SK-N-MC (cell line): ENCODE measurements at regions not wholly inside any gene's neighbourhood (a gene's known extent, or its start where the extent isn't known, plus 50 kb on each side); places are given as distances from the start of the nearest gene placed in this dataset.

Experiments used
- DNase-seq: peaks from one replicate; pipeline ENCODE4 v3.0.0-alpha.2; 2011; ENCODE audit warnings: low read depth, low spot score
- H3K27ac ChIP-seq: fragments of 200-600 bp; sonication (generic); 2 replicates; pipeline ENCODE4 v1.5.1; 2016; ENCODE audit warnings: mixed run types
- H3K36me3 ChIP-seq: fragments of 200-600 bp; sonication (generic); 2 replicates; pipeline ENCODE4 v1.6.1; 2017; ENCODE audit warnings: antibody characterized with exemption, low read length, mixed read lengths; ENCODE audit not compliant: insufficient read depth
- H3K4me3 ChIP-seq: fragments of 200-600 bp; sonication (generic); 2 replicates; pipeline ENCODE4 v1.5.1; 2016
- H3K9ac ChIP-seq: fragments of 200-600 bp; sonication (generic); 2 replicates; pipeline ENCODE4 v1.8.0; 2017; ENCODE audit warnings: mixed run types, mixed read lengths; ENCODE audit not compliant: insufficient read length
- H3K9me3 ChIP-seq: fragments of 200-600 bp; sonication (generic); 2 replicates; pipeline ENCODE4 v1.6.1; 2017; ENCODE audit warnings: low read depth, mild to moderate bottlenecking, antibody characterized with exemption, low read length, moderate library complexity, mixed read lengths
- EZH2 ChIP-seq: fragments of 200-600 bp; sonication (generic); IDR thresholded peaks from one replicate; pipeline ENCODE4 v1.6.1; 2017; ENCODE audit warnings: antibody characterized with exemption
- FOXP2 ChIP-seq: optimal IDR thresholded peaks from 2 replicates; pipeline ENCODE3; 2011; ENCODE audit warnings: mild to moderate bottlenecking, moderate library complexity; ENCODE audit not compliant: insufficient read depth; ENCODE audit errors: extremely low read length, control extremely low read depth
- POLR2AphosphoS5 ChIP-seq: IDR thresholded peaks from 2 replicates; pipeline ENCODE4 v1.6.1; 2012; ENCODE audit warnings: mild to moderate bottlenecking, low read depth, low read length, borderline replicate concordance

GRCh38 chr7:110519851-110520250 is 571.1 kb upstream of the LRRN3 start:
- Histone ChIP-seq H3K27ac (no peak overlapping the region), H3K9me3 (no peaks in the 10 kb centered on the region), H3K9ac (no peak overlapping the region), H3K36me3 (no peaks in the 10 kb centered on the region), H3K4me3 (no peak overlapping the region)
- no peak for DNase-seq
- TF ChIP-seq FOXP2 (no peak), POLR2AphosphoS5 (no peak), EZH2 (no peak)

- Histone ChIP-seq H3K4me3 (no peak overlapping the region), H3K36me3 (no peaks in the 10 kb centered on the region), H3K27ac (no peak overlapping the region), H3K9ac (no peak overlapping the region), H3K9me3 (no peaks in the 10 kb centered on the region)
- TF ChIP-seq EZH2 (no peak), POLR2AphosphoS5 (no peak), FOXP2 (no peak)
- DNase-seq = no peak
Measured at GRCh38 chr7:110521357-110521911, 569.5 kb upstream of the LRRN3 start.

- Histone ChIP-seq H3K27ac (no peak overlapping the region), H3K9ac (no peak overlapping the region), H3K4me3 (no peak overlapping the region), H3K36me3 (no peaks in the 10 kb centered on the region), H3K9me3 (no peaks in the 10 kb centered on the region)
- TF ChIP-seq POLR2AphosphoS5 (no peak), FOXP2 (no peak), EZH2 (no peak)
- no peak for DNase-seq
Measured at GRCh38 chr7:110522061-110522760, 568.7 kb upstream of the LRRN3 start.

- H3K9me3 ChIP-seq = no peaks in the 10 kb centered on the region
- no peak overlapping the region for H3K4me3 ChIP-seq
- no peak overlapping the region for H3K9ac ChIP-seq
- TF ChIP-seq POLR2AphosphoS5 (no peak), EZH2 (no peak), FOXP2 (no peak)
- DNase-seq = no peak
- H3K36me3 ChIP-seq = no peaks in the 10 kb centered on the region
- H3K27ac ChIP-seq = no peak overlapping the region
Measured at GRCh38 chr7:110522761-110523200, 568.1 kb upstream of the LRRN3 start.

GRCh38 chr7:110529175-110529574 is 561.8 kb upstream of the LRRN3 start:
- H3K36me3 ChIP-seq = no peaks in the 10 kb centered on the region
- H3K27ac ChIP-seq = no peak overlapping the region
- TF ChIP-seq FOXP2 (no peak), POLR2AphosphoS5 (no peak), EZH2 (no peak)
- no peak for DNase-seq
- H3K9me3 ChIP-seq = no peaks in the 10 kb centered on the region
- no peak overlapping the region for H3K9ac ChIP-seq
- H3K4me3 ChIP-seq = no peak overlapping the region

- Histone ChIP-seq H3K9me3 (no peaks in the 10 kb centered on the region), H3K36me3 (no peaks in the 10 kb centered on the region), H3K4me3 (no peak overlapping the region), H3K9ac (no peak overlapping the region), H3K27ac (no peak overlapping the region)
- TF ChIP-seq EZH2 (no peak), FOXP2 (no peak), POLR2AphosphoS5 (no peak)
- DNase-seq = no peak
Measured at GRCh38 chr7:110531186-110531585, 559.7 kb upstream of the LRRN3 start.

GRCh38 chr7:110534241-110534931 is 556.5 kb upstream of the LRRN3 start:
- Histone ChIP-seq H3K9me3 (no peaks in the 10 kb centered on the region), H3K36me3 (no peaks in the 10 kb centered on the region), H3K27ac (no peak overlapping the region), H3K4me3 (no peak overlapping the region), H3K9ac (no peak overlapping the region)
- TF ChIP-seq FOXP2 = no peak
- TF ChIP-seq POLR2AphosphoS5 = no peak
- TF ChIP-seq EZH2 = no peak
- DNase-seq = no peak

- Histone ChIP-seq H3K36me3 (no peaks in the 10 kb centered on the region), H3K4me3 (no peak overlapping the region), H3K27ac (no peak overlapping the region), H3K9ac (no peak overlapping the region), H3K9me3 (no peaks in the 10 kb centered on the region)
- no peak for DNase-seq
- TF ChIP-seq EZH2 (no peak), FOXP2 (no peak)
Measured at GRCh38 chr7:110539216-110539615, 551.7 kb upstream of the LRRN3 start.

GRCh38 chr7:110541962-110542361 is 549.0 kb upstream of the LRRN3 start:
- H3K4me3 ChIP-seq = no peak overlapping the region
- H3K36me3 ChIP-seq = no peaks in the 10 kb centered on the region
- H3K27ac ChIP-seq = no peak overlapping the region
- H3K9me3 ChIP-seq = no peaks in the 10 kb centered on the region
- TF ChIP-seq EZH2 (no peak), FOXP2 (no peak), POLR2AphosphoS5 (no peak)
- H3K9ac ChIP-seq = no peak overlapping the region
- no peak for DNase-seq
